K562 (cell line): ENCODE measurements at regions not wholly inside any gene's neighbourhood (a gene's known extent, or its start where the extent isn't known, plus 50 kb on each side); places are given as distances from the start of the nearest gene placed in this dataset.

Experiments
- ATAC-seq: fragments of 200-7000 bp; cut with Tn5 transposase; 3 replicates; pipeline ENCODE4 v1.9.1; 2020; ENCODE audit warnings: moderate library complexity
- BruUV-seq: library from RNA; stranded (reverse); fragments of 400-500 nt; replicated peaks from 2 replicates; lab custom pipeline; 2021; lab: Mats Ljungman, UMichigan
- CTCF ChIA-PET: fragments of 300-600 bp; formaldehyde crosslinking; extraction: SDS; loops from one replicate; lab custom pipeline; 2021; ENCODE audit warnings: low intra/inter-chr PET ratio; lab: Yijun Ruan, JAX
- POLR2A ChIA-PET: fragments of 300-600, 350-650 bp; sonication (Branson Sonifier 250); formaldehyde crosslinking; extraction: SDS; loops from one replicate; lab custom pipeline; 2021; ENCODE audit warnings: antibody characterized with exemption, inconsistent platforms; lab: Yijun Ruan, JAX
- DNase-seq, 4 experiments: peaks; one replicate each; pipeline versions ENCODE4 v3.0.0 to v3.0.0-alpha.2; 2011 to 2018; ENCODE audit warnings: low spot score in 3 of 4, mixed read lengths in 3 of 4; ENCODE audit errors: extremely low read depth in 1 of 4
- FAIRE-seq: peaks from 2 replicates; lab custom pipeline; 2011; peaks lifted over from hg19 to GRCh38; lab: Jason Lieb, UNC
- H2AFZ ChIP-seq: 2 replicates; pipeline ENCODE4 v1.6.0; 2011; ENCODE audit warnings: low read depth, low read length, control low read depth, inconsistent platforms
- H3K27ac ChIP-seq: fragments of 200-600 bp; 3 replicates; pipeline ENCODE4 v1.8.0; 2011; ENCODE audit warnings: low read depth, mild to moderate bottlenecking, control low read depth, inconsistent platforms, low read length, moderate library complexity, mixed read lengths; ENCODE audit errors: extremely low read depth
- H3K27me3 ChIP-seq, 2 experiments: fragments of 300-600 bp in 1 of 2; 2 replicates in 1 of 2; 3 replicates in 1 of 2; pipeline versions ENCODE4 v1.6.0 to v1.8.0; 2011; ENCODE audit warnings: inconsistent platforms in 2 of 2, low read length in 2 of 2, mild to moderate bottlenecking in 1 of 2, mixed read lengths in 1 of 2, moderate library complexity in 1 of 2; ENCODE audit not compliant: control insufficient read depth in 2 of 2, insufficient read depth in 2 of 2
- H3K36me3 ChIP-seq: fragments of 300-600 bp; 3 replicates; pipeline ENCODE4 v1.8.0; 2011; ENCODE audit warnings: mild to moderate bottlenecking, low read length, inconsistent platforms; ENCODE audit not compliant: control insufficient read depth, insufficient read depth
- H3K4me1 ChIP-seq, 2 experiments: fragments of 200-600 bp in 1 of 2; replicated peaks in 1 of 2; 2 replicates in 1 of 2; 3 replicates in 1 of 2; pipeline versions ENCODE4 v1.5.1 to v1.8.0; 2011; ENCODE audit warnings: inconsistent platforms in 2 of 2, low read length in 2 of 2, mild to moderate bottlenecking in 1 of 2, mixed read lengths in 1 of 2, moderate library complexity in 1 of 2; ENCODE audit not compliant: control insufficient read depth in 2 of 2, insufficient read depth in 2 of 2
- H3K4me2 ChIP-seq: 2 replicates; pipeline ENCODE4 v1.6.1; 2011; ENCODE audit warnings: low read length, control low read depth, inconsistent platforms, mixed read lengths; ENCODE audit not compliant: insufficient read depth
- H3K4me3 ChIP-seq: fragments of 200-600 bp; sonication (generic), shearing (Covaris generic); 2 replicates; pipeline ENCODE4 v1.5.1; 2016; ENCODE audit warnings: control low read depth, inconsistent platforms
- H3K79me2 ChIP-seq: fragments of 200-600 bp; 3 replicates; pipeline ENCODE4 v1.8.0; 2011; ENCODE audit warnings: low read length, inconsistent platforms; ENCODE audit not compliant: control insufficient read depth, insufficient read depth
- H3K9ac ChIP-seq, 2 experiments: 2 replicates each; pipeline versions ENCODE4 v1.6.0 to v1.6.1; 2011; ENCODE audit warnings: low read depth in 2 of 2, low read length in 2 of 2, control low read depth in 1 of 2, inconsistent platforms in 1 of 2, mild to moderate bottlenecking in 1 of 2, mixed read lengths in 1 of 2; ENCODE audit not compliant: insufficient read depth in 1 of 2
- H3K9me1 ChIP-seq: one replicate; pipeline ENCODE4 v1.6.0; 2011; ENCODE audit warnings: inconsistent platforms, mild to moderate bottlenecking, low read length, moderate library complexity; ENCODE audit not compliant: control insufficient read depth, insufficient read depth
- H3K9me3 ChIP-seq: replicated peaks from 2 replicates; pipeline ENCODE4 v1.5.1; 2011; ENCODE audit warnings: low read depth, low read length, inconsistent platforms; ENCODE audit not compliant: control insufficient read depth, insufficient read depth
- H4K20me1 ChIP-seq: replicated peaks from 2 replicates; pipeline ENCODE4 v1.6.1; 2011; ENCODE audit warnings: low read length, inconsistent platforms, mixed read lengths; ENCODE audit not compliant: control insufficient read depth, insufficient read depth
- ADNP ChIP-seq: fragments of 200-800 bp; sonication (Bioruptor generic); IDR thresholded peaks from 2 replicates; pipeline ENCODE4 v1.6.1; 2016; ENCODE audit warnings: missing genetic modification characterization, missing compliant biosample characterization
- EZH2 ChIP-seq: IDR thresholded peaks from 2 replicates; pipeline ENCODE4 v1.6.1; 2012; ENCODE audit warnings: low read depth, mild to moderate bottlenecking, inconsistent platforms, low read length, borderline replicate concordance
- FOXA3 ChIP-seq, 2 experiments: fragments of 450-650 bp in 1 of 2; sonication (generic) in 1 of 2; formaldehyde crosslinking; IDR thresholded peaks in 1 of 2; conservative IDR thresholded peaks in 1 of 2; 2 replicates each; pipeline versions ENCODE4 v1.4.0 to v1.8.0; 2020 to 2022; ENCODE audit warnings: mild to moderate bottlenecking in 2 of 2, missing genetic modification reagents in 1 of 2
- KLF13 ChIP-seq: fragments of 450-650 bp; IDR thresholded peaks from 2 replicates; pipeline ENCODE4 v1.6.1; 2016; ENCODE audit warnings: missing genetic modification characterization, low read depth, mild to moderate bottlenecking, missing compliant biosample characterization, moderate library complexity, borderline replicate concordance
- MEF2A ChIP-seq: IDR thresholded peaks from 2 replicates; pipeline ENCODE4 v1.6.1; 2011; ENCODE audit warnings: low read depth, mild to moderate bottlenecking, low read length, moderate library complexity; ENCODE audit not compliant: control insufficient read depth
- PTBP1 ChIP-seq: fragments of 200-400 bp; formaldehyde crosslinking; IDR thresholded peaks from 2 replicates; pipeline ENCODE4 v1.6.1; 2017; ENCODE audit warnings: low read depth, low read length
- RBBP5 ChIP-seq: fragments of 200-600 bp; sonication (generic); IDR thresholded peaks from 2 replicates; pipeline ENCODE4 v1.6.1; 2012; ENCODE audit warnings: borderline replicate concordance, mild to moderate bottlenecking, low read length, control low read depth, inconsistent platforms; ENCODE audit not compliant: insufficient read depth, poor library complexity, severe bottlenecking
- SMARCC2 ChIP-seq: fragments of 450-650 bp; IDR thresholded peaks from 2 replicates; pipeline ENCODE4 v1.6.1; 2017; ENCODE audit warnings: antibody characterized with exemption, moderate library complexity, mild to moderate bottlenecking, low read depth
- TCF3 ChIP-seq: sonication (generic); formaldehyde crosslinking; IDR thresholded peaks from 2 replicates; pipeline ENCODE4 v1.4.0; 2020; ENCODE audit warnings: mild to moderate bottlenecking, missing genetic modification reagents
- ZNF785 ChIP-seq: fragments of 250-450 bp; sonication (Bioruptor Pico); IDR thresholded peaks from 2 replicates; pipeline ENCODE4 v1.4.0; 2020; ENCODE audit warnings: mild to moderate bottlenecking
- WGBS: fragments of 100-300 bp; shearing (Covaris generic); methylation state at CpG from one replicate; pipeline ENCODE4 v1.1.6; 2016; ENCODE audit warnings: low coverage, mixed read lengths; ENCODE audit not compliant: insufficient coverage; ENCODE audit errors: missing lambda C conversion rate; 5-methylcytosine and 5-hydroxymethylcytosine counted together
- in situ Hi-C: fragments of 300-500 bp; cut with MboI; formaldehyde crosslinking; loops from 4 replicates; pipeline ENCODE4 v1.15.0; 2018; ENCODE audit warnings: inconsistent platforms, mixed read lengths
- intact Hi-C: fragments of 100-400 bp; cut with micrococcal nuclease; formaldehyde crosslinking; loops from 2 replicates; pipeline ENCODE4 v1.14.2; 2022

DNA sequence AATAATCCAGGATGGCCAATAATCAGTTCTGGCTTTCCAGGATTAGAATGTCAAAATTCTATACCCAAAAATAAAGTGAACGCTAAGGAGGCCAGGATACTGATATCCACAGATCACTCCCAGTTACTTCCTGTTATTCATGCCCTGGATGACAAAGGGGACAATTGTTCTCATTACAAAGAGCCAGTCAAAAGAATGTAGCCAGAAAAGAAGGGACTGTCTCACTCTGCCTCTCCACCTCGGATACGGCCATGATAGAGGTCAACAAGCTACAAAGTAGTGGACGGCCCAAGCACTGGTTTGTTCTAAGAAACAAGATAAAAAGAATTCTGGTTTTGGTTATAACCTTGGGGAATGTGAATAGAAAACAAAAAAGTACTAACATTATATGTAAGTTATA, 116.1 kb upstream of the ATF7IP start:
- BruUV-seq = no TSS peak
- Histone ChIP-seq H3K9ac (no peak overlapping the region), H3K27me3 (no peaks in the 10 kb centered on the region), H3K9me1 (no peaks in the 10 kb centered on the region), H3K36me3 (no peaks in the 10 kb centered on the region), H3K79me2 (no peaks in the 10 kb centered on the region), H3K4me1 (no peaks in the 10 kb centered on the region; a peak in 1 of 5 replicates), H3K9me3 (peaks cover 1% of the 10 kb centered on the region; the same call in 1 of the 2 replicates), H4K20me1 (no peaks in the 10 kb centered on the region), H3K4me2 (no peak overlapping the region), H3K27ac (no peak overlapping the region), H3K4me3 (no peak overlapping the region), H2AFZ (no peak overlapping the region; the same call in 1 of the 2 replicates)
- CTCF ChIA-PET = no interaction called here
- POLR2A ChIA-PET = no interaction called here
- intact Hi-C loops (no loop called here), in situ Hi-C loops (no loop called here)
- ATAC-seq (no peak), FAIRE-seq (no peak), DNase-seq (no peak)
- TF ChIP-seq KLF13 (no peak), RBBP5 (no peak), MEF2A (no peak), FOXA3 (CRISPR knock-in tag; conservative IDR thresholded peaks at IDR 0.05 in 1 of 2, IDR thresholded peaks at IDR 0.05 in 1 of 2) (no peak), ZNF785 (CRISPR knock-in tag) (no peak), EZH2 (no peak), PTBP1 (no peak), SMARCC2 (no peak), ADNP (tag) (no peak), TCF3 (CRISPR knock-in tag) (no peak)
- WGBS = 75% methylated on average over 4 of the region's 4 CpGs
